Osteoblast (primary cell): ENCODE measurements at regions not wholly inside any gene's neighbourhood (a gene's known extent, or its start where the extent isn't known, plus 50 kb on each side); places are given as distances from the start of the nearest gene placed in this dataset.
A peak's percentile ranks its signal among the peaks of the same experiment; 100 is the strongest.

ENCODE experiments used
- DNase-seq: peaks from one replicate; pipeline ENCODE4 v3.0.0; 2011; ENCODE audit warnings: low spot score, mixed read lengths; ENCODE audit not compliant: insufficient read length; ENCODE audit errors: missing footprints
- H2AFZ ChIP-seq: 2 replicates; pipeline ENCODE4 v1.6.0; 2011; ENCODE audit warnings: mild to moderate bottlenecking, low read length
- H3K27ac ChIP-seq: 2 replicates; pipeline ENCODE4 v1.5.1; 2011; ENCODE audit warnings: mild to moderate bottlenecking, low read depth, low read length, moderate library complexity
- H3K27me3 ChIP-seq: 2 replicates; pipeline ENCODE4 v1.6.0; 2012; ENCODE audit warnings: mild to moderate bottlenecking, control low read depth, inconsistent platforms, low read length, moderate library complexity; ENCODE audit not compliant: insufficient read depth
- H3K36me3 ChIP-seq: 2 replicates; pipeline ENCODE4 v1.5.1; 2011; ENCODE audit warnings: mild to moderate bottlenecking, low read length, control low read depth, moderate library complexity; ENCODE audit not compliant: insufficient read depth
- H3K4me1 ChIP-seq: 2 replicates; pipeline ENCODE4 v1.5.1; 2011; ENCODE audit warnings: mild to moderate bottlenecking, low read length, control low read depth, moderate library complexity; ENCODE audit not compliant: insufficient read depth
- H3K4me2 ChIP-seq: 2 replicates; pipeline ENCODE4 v1.6.0; 2011; ENCODE audit warnings: mild to moderate bottlenecking, low read length; ENCODE audit not compliant: insufficient read depth
- H3K4me3 ChIP-seq: fragments of 200-600 bp; sonication (generic); 3 replicates; pipeline ENCODE4 v1.5.1; 2012; ENCODE audit warnings: mild to moderate bottlenecking, low read length, inconsistent platforms; ENCODE audit not compliant: insufficient read depth
- H3K79me2 ChIP-seq: 2 replicates; pipeline ENCODE4 v1.6.0; 2012; ENCODE audit warnings: mild to moderate bottlenecking, low read length, control low read depth, inconsistent platforms; ENCODE audit not compliant: insufficient read depth
- H3K9me3 ChIP-seq: 2 replicates; pipeline ENCODE4 v1.5.1; 2011; ENCODE audit warnings: low read depth, low read length, control low read depth
- H4K20me1 ChIP-seq: 2 replicates; pipeline ENCODE4 v1.6.0; 2012; ENCODE audit warnings: mild to moderate bottlenecking, low read length, control low read depth; ENCODE audit not compliant: insufficient read depth
- TF ChIP-seq, protein P1 (sequence below): IDR thresholded peaks from 2 replicates; pipeline ENCODE4 v1.5.1; 2011; ENCODE audit warnings: mild to moderate bottlenecking, low read depth, low read length, moderate library complexity; ENCODE audit errors: extremely low read depth

DNA sequence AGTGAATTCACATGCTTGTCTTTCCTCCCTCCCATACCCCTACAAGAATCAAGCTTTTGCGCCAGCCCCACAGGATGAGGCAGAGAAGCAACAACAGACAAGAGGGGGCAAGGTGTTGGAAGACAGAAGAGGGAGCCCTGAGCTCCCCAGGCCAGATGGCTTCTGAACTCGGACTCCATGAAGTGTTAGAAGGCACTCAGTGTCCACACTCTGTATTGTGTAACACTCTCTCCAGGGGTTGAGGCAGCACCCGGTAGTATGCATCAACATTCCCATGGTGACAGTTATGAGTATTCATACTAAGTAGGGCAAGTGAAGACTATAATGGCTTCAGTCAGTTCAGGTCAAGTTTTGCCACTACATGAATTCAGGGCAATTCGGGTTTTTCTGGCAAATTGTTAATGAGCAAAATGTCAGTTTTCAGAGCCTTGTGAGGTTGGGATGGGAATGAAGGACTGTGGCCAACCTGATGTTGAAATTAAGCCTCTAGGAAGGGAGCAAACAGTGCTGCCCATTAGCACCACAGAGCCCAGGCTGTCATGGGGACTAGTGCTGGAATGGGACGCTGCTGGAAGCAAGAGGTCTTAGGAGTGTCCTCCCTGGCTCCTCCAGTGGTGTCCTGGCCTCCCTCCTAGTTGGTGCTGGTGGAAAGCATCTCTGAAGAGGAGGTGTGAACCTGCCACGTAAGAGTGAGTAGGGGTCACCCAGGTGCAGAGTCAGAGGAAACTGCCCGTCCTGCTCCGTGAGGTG lies 79.4 kb downstream of the KLF15 start:
- no peak overlapping the region for H2AFZ ChIP-seq
- no peak overlapping the region for H3K4me2 ChIP-seq
- H3K4me1 ChIP-seq, result no peaks in the 10 kb centered on the region
- peaks cover 3% of the 10 kb centered on the region for H3K27me3 ChIP-seq
- TF ChIP-seq, protein P1, sequence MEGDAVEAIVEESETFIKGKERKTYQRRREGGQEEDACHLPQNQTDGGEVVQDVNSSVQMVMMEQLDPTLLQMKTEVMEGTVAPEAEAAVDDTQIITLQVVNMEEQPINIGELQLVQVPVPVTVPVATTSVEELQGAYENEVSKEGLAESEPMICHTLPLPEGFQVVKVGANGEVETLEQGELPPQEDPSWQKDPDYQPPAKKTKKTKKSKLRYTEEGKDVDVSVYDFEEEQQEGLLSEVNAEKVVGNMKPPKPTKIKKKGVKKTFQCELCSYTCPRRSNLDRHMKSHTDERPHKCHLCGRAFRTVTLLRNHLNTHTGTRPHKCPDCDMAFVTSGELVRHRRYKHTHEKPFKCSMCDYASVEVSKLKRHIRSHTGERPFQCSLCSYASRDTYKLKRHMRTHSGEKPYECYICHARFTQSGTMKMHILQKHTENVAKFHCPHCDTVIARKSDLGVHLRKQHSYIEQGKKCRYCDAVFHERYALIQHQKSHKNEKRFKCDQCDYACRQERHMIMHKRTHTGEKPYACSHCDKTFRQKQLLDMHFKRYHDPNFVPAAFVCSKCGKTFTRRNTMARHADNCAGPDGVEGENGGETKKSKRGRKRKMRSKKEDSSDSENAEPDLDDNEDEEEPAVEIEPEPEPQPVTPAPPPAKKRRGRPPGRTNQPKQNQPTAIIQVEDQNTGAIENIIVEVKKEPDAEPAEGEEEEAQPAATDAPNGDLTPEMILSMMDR, result no peak
- no peaks in the 10 kb centered on the region for H4K20me1 ChIP-seq
- no peak overlapping the region for H3K4me3 ChIP-seq
- H3K36me3 ChIP-seq, result no peaks in the 10 kb centered on the region
- no peak for DNase-seq
- no peaks in the 10 kb centered on the region for H3K79me2 ChIP-seq
- no peaks in the 10 kb centered on the region for H3K9me3 ChIP-seq
- H3K27ac ChIP-seq, result no peak overlapping the region

DNA sequence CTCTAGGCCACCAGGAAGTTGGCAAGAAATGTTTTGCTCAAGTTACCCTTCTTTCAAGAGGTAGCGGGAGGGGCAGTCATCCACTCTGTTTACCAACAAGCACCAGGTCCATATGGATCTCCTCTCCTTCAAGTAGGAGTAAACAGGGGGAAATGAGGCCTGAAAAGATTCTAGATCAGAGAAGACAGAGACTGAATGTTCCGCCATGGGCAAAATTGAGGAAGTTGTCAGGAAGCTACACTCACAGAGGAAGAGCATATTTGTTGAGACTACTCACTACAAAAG lies 81.6 kb downstream of the KLF15 start:
- Histone ChIP-seq H3K4me3 (no peak overlapping the region), H4K20me1 (no peaks in the 10 kb centered on the region), H3K4me2 (no peak overlapping the region), H2AFZ (peak overlapping the region; percentile 81), H3K27me3 (no peaks in the 10 kb centered on the region), H3K4me1 (peaks cover 5% of the 10 kb centered on the region), H3K79me2 (no peaks in the 10 kb centered on the region), H3K27ac (no peak overlapping the region), H3K36me3 (no peaks in the 10 kb centered on the region), H3K9me3 (no peaks in the 10 kb centered on the region)
- no peak for DNase-seq
- TF ChIP-seq, protein P1, result no peak

DNA sequence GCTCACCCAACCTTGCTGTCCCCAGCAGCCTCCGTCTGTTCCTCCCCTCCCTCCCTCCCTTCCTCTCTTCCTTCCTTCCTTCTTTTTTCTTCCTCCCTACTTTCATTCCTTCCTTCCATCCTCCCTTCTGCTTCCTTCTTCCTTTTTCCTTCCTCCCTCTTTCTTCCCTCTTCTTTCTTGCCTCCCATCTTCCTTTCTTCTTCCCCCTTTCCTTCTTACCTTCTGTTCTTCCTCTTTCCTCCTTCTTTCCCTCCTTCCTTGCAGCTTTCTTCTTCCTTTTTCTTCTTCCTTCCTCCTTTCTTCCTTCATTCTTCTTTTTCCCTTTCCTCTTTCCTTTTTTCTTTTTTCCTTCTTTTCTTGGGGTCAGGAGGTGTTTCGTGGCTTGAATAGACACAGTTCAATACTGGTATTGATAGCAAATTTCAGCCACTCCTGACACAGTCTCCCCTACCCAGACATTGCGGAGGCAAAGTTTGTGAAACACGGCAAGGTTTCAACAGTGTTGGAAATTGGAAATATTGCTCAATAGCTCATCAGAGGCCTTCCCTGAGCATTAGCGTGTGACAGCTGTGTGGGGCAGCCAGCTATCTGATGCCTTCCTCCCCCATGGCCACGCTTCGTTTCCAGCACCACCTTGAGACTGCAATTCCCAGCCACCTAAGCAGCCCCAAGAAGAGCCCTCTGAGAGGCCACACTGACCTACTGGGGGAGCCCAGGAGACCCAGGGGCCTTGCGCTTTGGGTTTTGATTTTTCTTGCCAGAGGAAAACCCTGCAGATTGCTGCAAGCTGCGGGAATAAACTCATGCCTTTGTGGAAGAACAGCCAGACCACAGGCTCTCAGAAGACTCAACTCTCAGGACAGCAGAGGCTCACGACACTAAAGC lies 82.2 kb downstream of the KLF15 start:
- no peak overlapping the region for H3K27ac ChIP-seq
- no peak overlapping the region for H3K4me2 ChIP-seq
- TF ChIP-seq, protein P1, result no peak
- H3K4me3 ChIP-seq, result no peak overlapping the region
- H3K36me3 ChIP-seq, result no peaks in the 10 kb centered on the region
- peak overlapping the region; percentile 81 for H2AFZ ChIP-seq
- no peaks in the 10 kb centered on the region for H3K9me3 ChIP-seq
- peaks cover 11% of the 10 kb centered on the region for H3K4me1 ChIP-seq
- no peaks in the 10 kb centered on the region for H3K79me2 ChIP-seq
- no peaks in the 10 kb centered on the region for H3K27me3 ChIP-seq
- H4K20me1 ChIP-seq, result no peaks in the 10 kb centered on the region
- peak; percentile 83 for DNase-seq

DNA sequence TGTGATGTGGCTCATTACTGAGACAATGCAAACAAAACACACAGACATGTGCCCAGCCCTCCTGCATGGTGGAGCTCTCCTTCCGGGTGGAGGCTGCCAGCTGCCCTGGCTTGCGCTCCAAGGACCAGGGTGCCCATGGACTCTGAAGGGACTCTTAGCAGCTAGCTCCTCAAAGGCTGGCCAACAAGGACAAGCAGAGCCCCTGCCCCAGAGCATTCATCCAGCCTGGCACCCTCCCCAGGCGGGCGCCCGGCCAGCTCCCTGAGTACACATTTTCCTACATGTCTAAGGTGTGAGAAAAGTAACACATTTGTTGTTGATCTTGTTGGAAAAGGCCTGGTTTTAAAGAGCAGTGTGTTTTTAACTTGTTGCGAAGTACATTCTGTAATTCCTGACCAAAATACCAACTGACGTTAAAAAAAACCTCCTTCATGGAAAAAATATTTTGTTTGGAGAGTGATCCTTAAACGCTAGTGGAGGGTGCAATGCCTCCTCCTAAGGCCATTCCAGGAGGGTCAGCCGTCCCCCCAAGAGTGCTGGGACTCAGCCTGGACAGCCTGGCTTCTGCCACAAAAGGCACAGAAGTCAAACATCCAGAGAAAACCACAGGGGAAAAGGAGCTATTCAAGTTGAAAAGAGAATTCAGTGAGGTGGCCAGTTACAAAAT lies 86.9 kb downstream of the KLF15 start:
- Histone ChIP-seq H3K4me2 (peak overlapping the region; percentile 27), H4K20me1 (no peaks in the 10 kb centered on the region), H3K36me3 (no peaks in the 10 kb centered on the region), H3K79me2 (no peaks in the 10 kb centered on the region), H3K4me3 (no peak overlapping the region), H3K4me1 (peaks cover 21% of the 10 kb centered on the region), H3K27me3 (no peaks in the 10 kb centered on the region), H3K9me3 (no peaks in the 10 kb centered on the region), H2AFZ (peak overlapping the region; percentile 83), H3K27ac (peak overlapping the region; percentile 58)
- TF ChIP-seq, protein P1, result no peak
- peak; percentile 80 for DNase-seq
